MCF 10A (cell line): ENCODE measurements at regions not wholly inside any gene's neighbourhood (a gene's known extent, or its start where the extent isn't known, plus 50 kb on each side); places are given as distances from the start of the nearest gene placed in this dataset.

ENCODE experiments used
- BruUV-seq: library from RNA; stranded (reverse); fragments of 400-500 nt; replicated peaks from 2 replicates; lab custom pipeline; 2021; lab: Mats Ljungman, UMichigan
- CTCF ChIA-PET: fragments of 300-600 bp; sonication (Branson Sonifier 250); formaldehyde crosslinking; extraction: SDS; loops from one replicate; lab custom pipeline; 2021; ENCODE audit warnings: antibody characterized with exemption, inconsistent platforms; lab: Yijun Ruan, JAX
- POLR2A ChIA-PET: fragments of 300-600, 350-650 bp; sonication (Branson Sonifier 250); formaldehyde crosslinking; extraction: SDS; loops from one replicate; lab custom pipeline; 2020; ENCODE audit warnings: antibody characterized with exemption, inconsistent platforms; lab: Yijun Ruan, JAX
- DNase-seq: peaks from one replicate; pipeline ENCODE4 v3.0.0-alpha.2; 2018; ENCODE audit not compliant: unreplicated experiment
- H3K27ac Mint-ChIP-seq: one replicate; pipeline ENCODE4 v1.8.0; 2022; ENCODE audit warnings: mild to moderate bottlenecking, low read depth, mixed read lengths; ENCODE audit not compliant: unreplicated experiment
- H3K27me3 Mint-ChIP-seq: one replicate; pipeline ENCODE4 v1.8.0; 2022; ENCODE audit warnings: mixed read lengths; ENCODE audit not compliant: insufficient read depth, unreplicated experiment
- H3K36me3 Mint-ChIP-seq: one replicate; pipeline ENCODE4 v1.8.0; 2022; ENCODE audit warnings: mild to moderate bottlenecking, moderate library complexity, mixed read lengths; ENCODE audit not compliant: insufficient read depth, unreplicated experiment
- H3K4me1 Mint-ChIP-seq: one replicate; pipeline ENCODE4 v1.8.0; 2022; ENCODE audit warnings: mixed read lengths; ENCODE audit not compliant: insufficient read depth, unreplicated experiment
- H3K4me3 Mint-ChIP-seq: one replicate; pipeline ENCODE4 v1.8.0; 2022; ENCODE audit warnings: mild to moderate bottlenecking, moderate library complexity, mixed read lengths; ENCODE audit not compliant: unreplicated experiment
- H3K9me3 Mint-ChIP-seq: one replicate; pipeline ENCODE4 v1.8.0; 2022; ENCODE audit warnings: mixed read lengths; ENCODE audit not compliant: unreplicated experiment
- intact Hi-C: fragments of 100-400 bp; cut with micrococcal nuclease; formaldehyde crosslinking; loops from 2 replicates; pipeline ENCODE4 v1.14.1; 2022
- TF ChIP-seq, protein P1 (sequence below): fragments of 200-600 bp; IDR thresholded peaks from one replicate; pipeline ENCODE4 v1.8.0; 2022; ENCODE audit warnings: antibody characterized with exemption, mild to moderate bottlenecking; ENCODE audit not compliant: unreplicated experiment

DNA sequence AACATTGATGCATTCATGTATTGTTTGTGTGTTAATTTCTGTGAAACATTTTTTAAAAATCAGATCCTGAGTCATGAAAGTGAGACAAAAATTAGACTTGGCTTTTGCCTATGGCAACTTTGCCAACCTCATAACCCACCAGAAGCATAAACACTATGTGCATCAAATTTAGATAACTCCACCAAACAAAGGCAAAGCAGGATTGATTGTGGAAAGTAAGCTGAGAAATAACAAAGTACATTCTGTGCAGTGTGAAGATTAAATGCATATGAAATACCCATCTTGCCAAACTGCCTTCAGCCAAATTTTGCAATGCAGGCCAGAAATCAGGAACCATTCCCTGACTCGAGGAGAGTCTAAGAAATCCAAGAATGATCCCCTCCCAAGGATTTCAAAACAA is 493.4 kb downstream of the AJAP1 start:
- intact Hi-C loops: no loop called here
- ChIA-PET CTCF (no interaction called here), POLR2A (no interaction called here)
- no peak overlapping the region for H3K4me3 Mint-ChIP-seq
- no peak for DNase-seq
- H3K4me1 Mint-ChIP-seq: no peaks in the 10 kb centered on the region
- TF ChIP-seq, protein P1, sequence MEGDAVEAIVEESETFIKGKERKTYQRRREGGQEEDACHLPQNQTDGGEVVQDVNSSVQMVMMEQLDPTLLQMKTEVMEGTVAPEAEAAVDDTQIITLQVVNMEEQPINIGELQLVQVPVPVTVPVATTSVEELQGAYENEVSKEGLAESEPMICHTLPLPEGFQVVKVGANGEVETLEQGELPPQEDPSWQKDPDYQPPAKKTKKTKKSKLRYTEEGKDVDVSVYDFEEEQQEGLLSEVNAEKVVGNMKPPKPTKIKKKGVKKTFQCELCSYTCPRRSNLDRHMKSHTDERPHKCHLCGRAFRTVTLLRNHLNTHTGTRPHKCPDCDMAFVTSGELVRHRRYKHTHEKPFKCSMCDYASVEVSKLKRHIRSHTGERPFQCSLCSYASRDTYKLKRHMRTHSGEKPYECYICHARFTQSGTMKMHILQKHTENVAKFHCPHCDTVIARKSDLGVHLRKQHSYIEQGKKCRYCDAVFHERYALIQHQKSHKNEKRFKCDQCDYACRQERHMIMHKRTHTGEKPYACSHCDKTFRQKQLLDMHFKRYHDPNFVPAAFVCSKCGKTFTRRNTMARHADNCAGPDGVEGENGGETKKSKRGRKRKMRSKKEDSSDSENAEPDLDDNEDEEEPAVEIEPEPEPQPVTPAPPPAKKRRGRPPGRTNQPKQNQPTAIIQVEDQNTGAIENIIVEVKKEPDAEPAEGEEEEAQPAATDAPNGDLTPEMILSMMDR: no peak
- peaks cover 38% of the 10 kb centered on the region for H3K9me3 Mint-ChIP-seq
- H3K36me3 Mint-ChIP-seq: no peaks in the 10 kb centered on the region
- H3K27ac Mint-ChIP-seq: no peak overlapping the region
- BruUV-seq: no TSS peak
- H3K27me3 Mint-ChIP-seq: no peaks in the 10 kb centered on the region

DNA sequence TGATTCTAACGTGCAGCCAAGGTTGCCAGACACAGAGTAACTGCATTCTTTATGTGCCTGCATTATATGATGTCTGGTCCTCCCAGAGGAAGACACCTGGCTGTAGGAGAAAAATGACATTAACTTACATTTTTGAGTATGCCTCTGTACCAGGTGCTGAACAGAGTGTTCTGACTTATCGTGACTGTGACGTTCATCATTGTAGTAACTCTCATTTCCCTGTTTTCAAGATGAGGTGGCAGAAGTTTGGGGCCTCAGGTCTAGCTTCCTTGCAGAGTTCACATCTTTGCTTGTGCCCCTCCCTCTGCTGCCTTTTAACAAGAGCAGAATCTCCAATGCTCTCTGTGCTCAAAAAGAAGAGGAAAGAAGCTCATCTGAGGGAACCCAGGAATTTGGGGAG is 488.0 kb downstream of the AJAP1 start:
- DNase-seq: no peak
- intact Hi-C loops: no loop called here
- CTCF ChIA-PET: no interaction called here
- Mint-ChIP-seq H3K27ac (no peak overlapping the region), H3K4me1 (no peaks in the 10 kb centered on the region), H3K27me3 (no peaks in the 10 kb centered on the region), H3K36me3 (no peaks in the 10 kb centered on the region), H3K9me3 (peaks cover 31% of the 10 kb centered on the region), H3K4me3 (no peak overlapping the region)
- POLR2A ChIA-PET: no interaction called here
- TF ChIP-seq, protein P1: no peak
- BruUV-seq: no TSS peak

DNA sequence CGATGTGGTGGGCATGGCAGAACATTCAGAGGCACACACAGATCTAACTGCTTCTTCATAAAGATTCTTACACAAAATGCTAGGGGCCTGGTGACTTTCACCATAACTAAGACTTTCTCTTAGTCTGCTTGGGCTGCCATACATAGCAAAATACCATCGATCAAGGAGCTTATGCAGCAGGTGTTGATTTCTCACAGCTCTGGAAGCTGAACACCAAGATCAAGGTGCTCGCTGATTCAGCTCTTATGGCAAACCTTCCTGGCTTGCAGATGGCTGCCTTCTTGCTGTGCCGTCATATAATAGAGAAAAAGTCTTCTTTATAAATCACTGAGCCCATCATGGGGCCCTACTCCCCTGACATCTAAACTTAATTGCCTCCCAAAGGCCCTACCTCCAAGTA is 487.3 kb downstream of the AJAP1 start:
- POLR2A ChIA-PET: no interaction called here
- no peaks in the 10 kb centered on the region for H3K27me3 Mint-ChIP-seq
- peaks cover 38% of the 10 kb centered on the region for H3K9me3 Mint-ChIP-seq
- TF ChIP-seq, protein P1: no peak
- intact Hi-C loops: no loop called here
- no peaks in the 10 kb centered on the region for H3K36me3 Mint-ChIP-seq
- CTCF ChIA-PET: no interaction called here
- H3K4me1 Mint-ChIP-seq: no peaks in the 10 kb centered on the region
- no TSS peak for BruUV-seq
- no peak for DNase-seq
- H3K4me3 Mint-ChIP-seq: no peak overlapping the region
- H3K27ac Mint-ChIP-seq: no peak overlapping the region

DNA sequence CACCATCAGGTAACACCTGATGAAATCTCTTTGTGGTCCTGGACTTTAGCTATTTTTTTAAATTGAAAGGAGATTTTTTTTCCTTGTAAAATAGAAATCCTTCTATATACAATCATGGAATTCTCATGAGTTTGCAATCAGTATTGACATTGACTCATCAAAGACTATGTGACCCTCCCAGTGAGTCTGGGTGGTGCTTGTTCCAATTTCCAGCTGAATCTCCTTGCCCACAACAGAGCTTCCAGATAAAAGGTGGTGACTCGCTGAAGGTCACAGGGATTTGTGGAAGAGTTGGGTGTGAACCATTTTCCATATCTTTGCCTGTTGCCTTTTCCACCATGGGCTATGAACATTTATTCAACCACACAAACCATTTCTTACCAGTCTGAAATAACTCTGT is 486.6 kb downstream of the AJAP1 start:
- TF ChIP-seq, protein P1: no peak
- Mint-ChIP-seq H3K27ac (no peak overlapping the region), H3K9me3 (peaks cover 32% of the 10 kb centered on the region), H3K4me3 (no peak overlapping the region), H3K4me1 (no peaks in the 10 kb centered on the region), H3K36me3 (no peaks in the 10 kb centered on the region), H3K27me3 (no peaks in the 10 kb centered on the region)
- ChIA-PET CTCF (interaction anchor here (0.6 kb wide), 1 partner anchor 233 kb away, joined by 3 read pairs; no protein-coding TSS in a partner anchor), POLR2A (no interaction called here)
- DNase-seq: no peak
- intact Hi-C loops: no loop called here
- no TSS peak for BruUV-seq
